SK-N-SH (cell line): ENCODE measurements at regions not wholly inside any gene's neighbourhood (a gene's known extent, or its start where the extent isn't known, plus 50 kb on each side); places are given as distances from the start of the nearest gene placed in this dataset.

Source experiments
- CTCF ChIA-PET: fragments of 300-600, 350-600 bp; formaldehyde crosslinking; extraction: SDS; loops from one replicate; lab custom pipeline; 2021; lab: Yijun Ruan, JAX
- POLR2A ChIA-PET: fragments of 350-600 bp; sonication (Branson Sonifier 250); formaldehyde crosslinking; extraction: SDS; loops from one replicate; lab custom pipeline; 2020; ENCODE audit warnings: antibody characterized with exemption, inconsistent platforms; lab: Yijun Ruan, JAX
- DNase-seq: peaks from one replicate; pipeline ENCODE4 v3.0.0; 2012
- H2AFZ ChIP-seq: fragments of 200-600 bp; sonication (generic); 2 replicates; pipeline ENCODE4 v1.8.1; 2016; ENCODE audit warnings: antibody characterized with exemption, mild to moderate bottlenecking, low read depth
- H3F3A ChIP-seq: fragments of 200-600 bp; sonication (generic); replicated peaks from 2 replicates; pipeline ENCODE3; 2016; ENCODE audit warnings: antibody characterized with exemption, mild to moderate bottlenecking; ENCODE audit not compliant: insufficient read depth
- H3K27ac ChIP-seq, 2 experiments: fragments of 200-500 bp in 1 of 2; fragments of 200-600 bp in 1 of 2; sonication (Bioruptor generic) in 1 of 2; sonication (generic), shearing (Covaris generic) in 1 of 2; 2 replicates each; pipeline versions ENCODE4 v1.5.1 to v1.6.1; 2014 to 2016; ENCODE audit warnings: low read depth in 2 of 2, inconsistent platforms in 1 of 2, low read length in 1 of 2, mild to moderate bottlenecking in 1 of 2, mixed read lengths in 1 of 2
- H3K27me3 ChIP-seq: fragments of 200-600 bp; sonication (generic), shearing (Covaris generic); 2 replicates; pipeline ENCODE4 v1.6.1; 2016; ENCODE audit warnings: mixed run types; ENCODE audit not compliant: insufficient read depth
- H3K36me3 ChIP-seq, 2 experiments: fragments of 200-500 bp in 1 of 2; fragments of 200-600 bp in 1 of 2; sonication (Bioruptor generic) in 1 of 2; sonication (generic) in 1 of 2; replicated peaks in 1 of 2; 2 replicates each; pipeline versions ENCODE3 to v1.5.1; 2014 to 2016; ENCODE audit warnings: low read length in 1 of 2, mild to moderate bottlenecking in 1 of 2; ENCODE audit not compliant: insufficient read depth in 2 of 2, control insufficient read depth in 1 of 2
- H3K4me1 ChIP-seq, 2 experiments: fragments of 200-500 bp in 1 of 2; fragments of 200-600 bp in 1 of 2; sonication (Bioruptor generic) in 1 of 2; sonication (generic), shearing (Covaris generic) in 1 of 2; 2 replicates each; pipeline versions ENCODE4 v1.5.1 to v1.6.1; 2014 to 2016; ENCODE audit warnings: low read depth in 1 of 2, low read length in 1 of 2, mixed run types in 1 of 2; ENCODE audit not compliant: insufficient read depth in 2 of 2, control insufficient read depth in 1 of 2
- H3K4me2 ChIP-seq: fragments of 200-600 bp; sonication (generic), shearing (Covaris generic); 2 replicates; pipeline ENCODE4 v1.6.1; 2017; ENCODE audit warnings: mixed run types
- H3K4me3 ChIP-seq, 2 experiments: fragments of 200-500 bp in 1 of 2; fragments of 200-600 bp in 1 of 2; sonication (Bioruptor generic) in 1 of 2; sonication (generic), shearing (Covaris generic) in 1 of 2; 2 replicates each; pipeline versions ENCODE4 v1.5.1 to v1.8.1; 2014 to 2016; ENCODE audit warnings: low read depth in 2 of 2, inconsistent platforms in 1 of 2, low read length in 1 of 2, mild to moderate bottlenecking in 1 of 2, mixed read lengths in 1 of 2, moderate library complexity in 1 of 2
- H3K79me2 ChIP-seq: fragments of 200-600 bp; sonication (generic); 2 replicates; pipeline ENCODE4 v1.8.1; 2017; ENCODE audit warnings: mild to moderate bottlenecking; ENCODE audit not compliant: insufficient read depth
- H3K9ac ChIP-seq: fragments of 200-600 bp; sonication (generic); 2 replicates; pipeline ENCODE4 v1.6.1; 2017; ENCODE audit warnings: mixed run types
- H3K9me2 ChIP-seq: fragments of 200-600 bp; sonication (generic); 2 replicates; pipeline ENCODE4 v1.6.1; 2017; ENCODE audit warnings: mixed run types
- H3K9me3 ChIP-seq: fragments of 200-600 bp; sonication (generic); 2 replicates; pipeline ENCODE4 v1.6.1; 2017; ENCODE audit warnings: mixed run types, mild to moderate bottlenecking, moderate library complexity
- H4K20me1 ChIP-seq: fragments of 200-600 bp; sonication (generic); 2 replicates; pipeline ENCODE4 v1.6.1; 2017; ENCODE audit warnings: mild to moderate bottlenecking, mixed run types; ENCODE audit not compliant: insufficient read depth
- EP300 ChIP-seq, 2 experiments: IDR thresholded peaks; 2 replicates each; pipeline versions ENCODE4 v1.4.0 to v1.6.1; 2012; ENCODE audit warnings: borderline replicate concordance in 1 of 2, low read depth in 1 of 2, low read length in 1 of 2
- FOSL2 ChIP-seq: IDR thresholded peaks from 2 replicates; pipeline ENCODE4 v1.4.0; 2012; ENCODE audit warnings: low read depth, mild to moderate bottlenecking, moderate library complexity, borderline replicate concordance
- FOXJ3 ChIP-seq: sonication (generic); formaldehyde crosslinking; IDR thresholded peaks from 2 replicates; pipeline ENCODE4 v1.5.1; 2020; ENCODE audit warnings: mild to moderate bottlenecking, missing genetic modification reagents
- GABPA ChIP-seq: IDR thresholded peaks from 2 replicates; pipeline ENCODE4 v1.4.0; 2012; ENCODE audit warnings: low read depth, mild to moderate bottlenecking
- JUND ChIP-seq: IDR thresholded peaks from 2 replicates; pipeline ENCODE4 v1.4.0; 2012
- MXI1 ChIP-seq: IDR thresholded peaks from 2 replicates; pipeline ENCODE4 v1.6.1; 2012; ENCODE audit warnings: mild to moderate bottlenecking, low read depth, low read length, improper control_type of control experiment
- POLR2AphosphoS5 ChIP-seq: IDR thresholded peaks from 2 replicates; pipeline ENCODE4 v1.6.1; 2012; ENCODE audit warnings: low read depth, low read length
- WGBS: methylation state at CpG from one replicate; pipeline ENCODE4 v1.1.6; 2017; ENCODE audit warnings: low lambda C conversion rate; 5-methylcytosine and 5-hydroxymethylcytosine counted together
- TF ChIP-seq, protein P1 (sequence below): IDR thresholded peaks from 2 replicates; pipeline ENCODE4 v1.6.1; 2012; ENCODE audit warnings: mild to moderate bottlenecking, low read depth, low read length, moderate library complexity
- TF ChIP-seq, protein P2 (sequence below): fragments of 150-350 bp; IDR thresholded peaks from 2 replicates; pipeline ENCODE4 v1.6.1; 2016; ENCODE audit warnings: mild to moderate bottlenecking, low read depth, low read length
- TF ChIP-seq, protein P3 (sequence below): fragments of 200-600 bp; sonication (generic); IDR thresholded peaks from 2 replicates; pipeline ENCODE4 v1.6.1; 2017; ENCODE audit warnings: antibody characterized with exemption, mild to moderate bottlenecking, moderate library complexity
- TF ChIP-seq, protein P4 (sequence below): IDR thresholded peaks from 2 replicates; pipeline ENCODE4 v1.4.0; 2012; ENCODE audit warnings: low read depth, borderline replicate concordance

DNA sequence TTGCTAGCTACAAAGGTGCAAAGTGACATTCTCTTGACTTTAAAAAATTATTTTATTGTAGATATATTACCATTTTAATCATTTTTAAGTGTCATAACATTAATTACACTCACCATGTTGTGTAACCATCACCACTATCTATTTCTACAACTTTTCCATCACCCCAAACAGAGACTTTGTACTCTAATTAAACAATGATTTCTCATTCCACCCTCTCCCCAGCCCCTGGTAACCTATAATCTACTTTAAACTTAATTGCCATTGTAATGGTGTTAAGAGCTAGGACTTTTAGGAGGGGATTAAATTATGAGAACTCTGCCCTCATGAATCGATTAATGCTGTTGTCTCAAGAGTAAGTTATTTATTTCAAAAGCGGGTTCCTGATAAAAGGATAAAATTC lies 352.9 kb upstream of the SEL1L start:
- no peaks in the 10 kb centered on the region for H3K27me3 ChIP-seq
- no peak for DNase-seq
- H3K9me3 ChIP-seq = no peaks in the 10 kb centered on the region
- H3K4me2 ChIP-seq = no peak overlapping the region
- H3K9me2 ChIP-seq = no peaks in the 10 kb centered on the region
- H3K4me3 ChIP-seq = no peak overlapping the region
- POLR2A ChIA-PET = no interaction called here
- no peak overlapping the region for H2AFZ ChIP-seq
- TF ChIP-seq, protein P1, sequence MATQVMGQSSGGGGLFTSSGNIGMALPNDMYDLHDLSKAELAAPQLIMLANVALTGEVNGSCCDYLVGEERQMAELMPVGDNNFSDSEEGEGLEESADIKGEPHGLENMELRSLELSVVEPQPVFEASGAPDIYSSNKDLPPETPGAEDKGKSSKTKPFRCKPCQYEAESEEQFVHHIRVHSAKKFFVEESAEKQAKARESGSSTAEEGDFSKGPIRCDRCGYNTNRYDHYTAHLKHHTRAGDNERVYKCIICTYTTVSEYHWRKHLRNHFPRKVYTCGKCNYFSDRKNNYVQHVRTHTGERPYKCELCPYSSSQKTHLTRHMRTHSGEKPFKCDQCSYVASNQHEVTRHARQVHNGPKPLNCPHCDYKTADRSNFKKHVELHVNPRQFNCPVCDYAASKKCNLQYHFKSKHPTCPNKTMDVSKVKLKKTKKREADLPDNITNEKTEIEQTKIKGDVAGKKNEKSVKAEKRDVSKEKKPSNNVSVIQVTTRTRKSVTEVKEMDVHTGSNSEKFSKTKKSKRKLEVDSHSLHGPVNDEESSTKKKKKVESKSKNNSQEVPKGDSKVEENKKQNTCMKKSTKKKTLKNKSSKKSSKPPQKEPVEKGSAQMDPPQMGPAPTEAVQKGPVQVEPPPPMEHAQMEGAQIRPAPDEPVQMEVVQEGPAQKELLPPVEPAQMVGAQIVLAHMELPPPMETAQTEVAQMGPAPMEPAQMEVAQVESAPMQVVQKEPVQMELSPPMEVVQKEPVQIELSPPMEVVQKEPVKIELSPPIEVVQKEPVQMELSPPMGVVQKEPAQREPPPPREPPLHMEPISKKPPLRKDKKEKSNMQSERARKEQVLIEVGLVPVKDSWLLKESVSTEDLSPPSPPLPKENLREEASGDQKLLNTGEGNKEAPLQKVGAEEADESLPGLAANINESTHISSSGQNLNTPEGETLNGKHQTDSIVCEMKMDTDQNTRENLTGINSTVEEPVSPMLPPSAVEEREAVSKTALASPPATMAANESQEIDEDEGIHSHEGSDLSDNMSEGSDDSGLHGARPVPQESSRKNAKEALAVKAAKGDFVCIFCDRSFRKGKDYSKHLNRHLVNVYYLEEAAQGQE = no peak
- TF ChIP-seq JUND (no peak), EP300 (IDR thresholded peaks at IDR 0.05; ENCODE audit: borderline replicate concordance in 1 of 2, low read depth in 1 of 2, low read length in 1 of 2) (no peak), FOSL2 (no peak), POLR2AphosphoS5 (no peak), MXI1 (no peak), FOXJ3 (CRISPR knock-in tag) (no peak), GABPA (no peak)
- TF ChIP-seq, protein P2, sequence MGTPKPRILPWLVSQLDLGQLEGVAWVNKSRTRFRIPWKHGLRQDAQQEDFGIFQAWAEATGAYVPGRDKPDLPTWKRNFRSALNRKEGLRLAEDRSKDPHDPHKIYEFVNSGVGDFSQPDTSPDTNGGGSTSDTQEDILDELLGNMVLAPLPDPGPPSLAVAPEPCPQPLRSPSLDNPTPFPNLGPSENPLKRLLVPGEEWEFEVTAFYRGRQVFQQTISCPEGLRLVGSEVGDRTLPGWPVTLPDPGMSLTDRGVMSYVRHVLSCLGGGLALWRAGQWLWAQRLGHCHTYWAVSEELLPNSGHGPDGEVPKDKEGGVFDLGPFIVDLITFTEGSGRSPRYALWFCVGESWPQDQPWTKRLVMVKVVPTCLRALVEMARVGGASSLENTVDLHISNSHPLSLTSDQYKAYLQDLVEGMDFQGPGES = no peak
- TF ChIP-seq, protein P3, sequence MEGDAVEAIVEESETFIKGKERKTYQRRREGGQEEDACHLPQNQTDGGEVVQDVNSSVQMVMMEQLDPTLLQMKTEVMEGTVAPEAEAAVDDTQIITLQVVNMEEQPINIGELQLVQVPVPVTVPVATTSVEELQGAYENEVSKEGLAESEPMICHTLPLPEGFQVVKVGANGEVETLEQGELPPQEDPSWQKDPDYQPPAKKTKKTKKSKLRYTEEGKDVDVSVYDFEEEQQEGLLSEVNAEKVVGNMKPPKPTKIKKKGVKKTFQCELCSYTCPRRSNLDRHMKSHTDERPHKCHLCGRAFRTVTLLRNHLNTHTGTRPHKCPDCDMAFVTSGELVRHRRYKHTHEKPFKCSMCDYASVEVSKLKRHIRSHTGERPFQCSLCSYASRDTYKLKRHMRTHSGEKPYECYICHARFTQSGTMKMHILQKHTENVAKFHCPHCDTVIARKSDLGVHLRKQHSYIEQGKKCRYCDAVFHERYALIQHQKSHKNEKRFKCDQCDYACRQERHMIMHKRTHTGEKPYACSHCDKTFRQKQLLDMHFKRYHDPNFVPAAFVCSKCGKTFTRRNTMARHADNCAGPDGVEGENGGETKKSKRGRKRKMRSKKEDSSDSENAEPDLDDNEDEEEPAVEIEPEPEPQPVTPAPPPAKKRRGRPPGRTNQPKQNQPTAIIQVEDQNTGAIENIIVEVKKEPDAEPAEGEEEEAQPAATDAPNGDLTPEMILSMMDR = no peak
- TF ChIP-seq, protein P4, sequence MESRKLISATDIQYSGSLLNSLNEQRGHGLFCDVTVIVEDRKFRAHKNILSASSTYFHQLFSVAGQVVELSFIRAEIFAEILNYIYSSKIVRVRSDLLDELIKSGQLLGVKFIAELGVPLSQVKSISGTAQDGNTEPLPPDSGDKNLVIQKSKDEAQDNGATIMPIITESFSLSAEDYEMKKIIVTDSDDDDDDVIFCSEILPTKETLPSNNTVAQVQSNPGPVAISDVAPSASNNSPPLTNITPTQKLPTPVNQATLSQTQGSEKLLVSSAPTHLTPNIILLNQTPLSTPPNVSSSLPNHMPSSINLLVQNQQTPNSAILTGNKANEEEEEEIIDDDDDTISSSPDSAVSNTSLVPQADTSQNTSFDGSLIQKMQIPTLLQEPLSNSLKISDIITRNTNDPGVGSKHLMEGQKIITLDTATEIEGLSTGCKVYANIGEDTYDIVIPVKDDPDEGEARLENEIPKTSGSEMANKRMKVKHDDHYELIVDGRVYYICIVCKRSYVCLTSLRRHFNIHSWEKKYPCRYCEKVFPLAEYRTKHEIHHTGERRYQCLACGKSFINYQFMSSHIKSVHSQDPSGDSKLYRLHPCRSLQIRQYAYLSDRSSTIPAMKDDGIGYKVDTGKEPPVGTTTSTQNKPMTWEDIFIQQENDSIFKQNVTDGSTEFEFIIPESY = no peak
- CTCF ChIA-PET = no interaction called here
- H3K79me2 ChIP-seq = no peaks in the 10 kb centered on the region
- no peaks in the 10 kb centered on the region for H3K36me3 ChIP-seq
- no peaks in the 10 kb centered on the region for H3K4me1 ChIP-seq
- 0% methylated on average over 2 of the region's 2 CpGs for WGBS
- H3K27ac ChIP-seq = no peak overlapping the region
- H3F3A ChIP-seq = no peaks in the 10 kb centered on the region
- H3K9ac ChIP-seq = no peak overlapping the region
- H4K20me1 ChIP-seq = no peaks in the 10 kb centered on the region
